ENCODE measurements at regions not wholly inside any gene's neighbourhood (a gene's known extent, or its start where the extent isn't known, plus 50 kb on each side); places are given as distances from the start of the nearest gene placed in this dataset.

- DNase-seq (ENCODE audit: low spot score), result no peak
These were observed 253.7 kb downstream of the AASDHPPT start for GRCh38 chr11:106331176-106331575.

- DNase-seq (ENCODE audit: low spot score), result no peak
These were observed 256.2 kb downstream of the AASDHPPT start for GRCh38 chr11:106333678-106334077.

GRCh38 chr11:106344394-106344793 lies 266.9 kb downstream of the AASDHPPT start:
- peak; percentile 13 for DNase-seq (ENCODE audit: low spot score)

- DNase-seq (ENCODE audit: low spot score), result no peak
These were observed 267.5 kb downstream of the AASDHPPT start for GRCh38 chr11:106344966-106345365.

- no peak for DNase-seq (ENCODE audit: low spot score)
These were observed 275.6 kb downstream of the AASDHPPT start for GRCh38 chr11:106353031-106353430.

- DNase-seq (ENCODE audit: low spot score), result no peak
These were observed 291.8 kb downstream of the AASDHPPT start for GRCh38 chr11:106369224-106369623.

- no peak for DNase-seq (ENCODE audit: low spot score)
These were observed 301.2 kb downstream of the AASDHPPT start for GRCh38 chr11:106378513-106379179.

GRCh38 chr11:106379265-106379664 lies 301.8 kb downstream of the AASDHPPT start:
- DNase-seq (ENCODE audit: low spot score), result no peak

- no peak for DNase-seq (ENCODE audit: low spot score)
These were observed 302.2 kb downstream of the AASDHPPT start for GRCh38 chr11:106379712-106380111.

- DNase-seq (ENCODE audit: low spot score), result no peak
These were observed 304.4 kb downstream of the AASDHPPT start for GRCh38 chr11:106381895-106382294.

- peak; percentile 34 for DNase-seq (ENCODE audit: low spot score)
These were observed 307.0 kb downstream of the AASDHPPT start for GRCh38 chr11:106384429-106384828.

- DNase-seq (ENCODE audit: low spot score), result no peak
These were observed 309.1 kb downstream of the AASDHPPT start for GRCh38 chr11:106386519-106386918.

GRCh38 chr11:106389101-106389500 lies 311.6 kb downstream of the AASDHPPT start:
- DNase-seq (ENCODE audit: low spot score), result no peak

- no peak for DNase-seq (ENCODE audit: low spot score)
These were observed 312.6 kb downstream of the AASDHPPT start for GRCh38 chr11:106390078-106390477.

GRCh38 chr11:106391771-106392420 lies 314.4 kb downstream of the AASDHPPT start:
- DNase-seq (ENCODE audit: low spot score), result no peak

GRCh38 chr11:106395716-106396349 lies 318.4 kb downstream of the AASDHPPT start:
- no peak for DNase-seq (ENCODE audit: low spot score)

- peak; percentile 67 for DNase-seq (ENCODE audit: low spot score)
These were observed 320.5 kb downstream of the AASDHPPT start for GRCh38 chr11:106397787-106398501.

GRCh38 chr11:106398502-106399075 lies 321.1 kb downstream of the AASDHPPT start:
- DNase-seq (ENCODE audit: low spot score), result no peak

GRCh38 chr11:106399076-106399511 lies 321.6 kb downstream of the AASDHPPT start:
- DNase-seq (ENCODE audit: low spot score), result peak; percentile 69

GRCh38 chr11:106399624-106400023 lies 322.2 kb downstream of the AASDHPPT start:
- DNase-seq (ENCODE audit: low spot score), result peak; percentile 51

GRCh38 chr11:106400949-106401570 lies 323.6 kb downstream of the AASDHPPT start:
- DNase-seq (ENCODE audit: low spot score), result no peak

GRCh38 chr11:106403751-106404150 lies 326.3 kb downstream of the AASDHPPT start:
- DNase-seq (ENCODE audit: low spot score), result no peak

Measured in cerebellar cortex (tissue), 1 donor.